ENCODE measurements at regions not wholly inside any gene's neighbourhood (a gene's known extent, or its start where the extent isn't known, plus 50 kb on each side); places are given as distances from the start of the nearest gene placed in this dataset.

- TF ChIP-seq CTCF (IDR thresholded peaks at IDR 0.05) (no peak), POLR2A (IDR thresholded peaks at IDR 0.05) (no peak), POLR2AphosphoS5 (IDR thresholded peaks at IDR 0.05) (no peak), EP300 (IDR thresholded peaks at IDR 0.05) (no peak)
These were observed 53.7 kb upstream of the PRR20A start for GRCh38 chr13:57087006-57087405.

Measured in suprapubic skin (tissue), 4 donors.